ENCODE measurements at regions not wholly inside any gene's neighbourhood (a gene's known extent, or its start where the extent isn't known, plus 50 kb on each side); places are given as distances from the start of the nearest gene placed in this dataset.

DNA sequence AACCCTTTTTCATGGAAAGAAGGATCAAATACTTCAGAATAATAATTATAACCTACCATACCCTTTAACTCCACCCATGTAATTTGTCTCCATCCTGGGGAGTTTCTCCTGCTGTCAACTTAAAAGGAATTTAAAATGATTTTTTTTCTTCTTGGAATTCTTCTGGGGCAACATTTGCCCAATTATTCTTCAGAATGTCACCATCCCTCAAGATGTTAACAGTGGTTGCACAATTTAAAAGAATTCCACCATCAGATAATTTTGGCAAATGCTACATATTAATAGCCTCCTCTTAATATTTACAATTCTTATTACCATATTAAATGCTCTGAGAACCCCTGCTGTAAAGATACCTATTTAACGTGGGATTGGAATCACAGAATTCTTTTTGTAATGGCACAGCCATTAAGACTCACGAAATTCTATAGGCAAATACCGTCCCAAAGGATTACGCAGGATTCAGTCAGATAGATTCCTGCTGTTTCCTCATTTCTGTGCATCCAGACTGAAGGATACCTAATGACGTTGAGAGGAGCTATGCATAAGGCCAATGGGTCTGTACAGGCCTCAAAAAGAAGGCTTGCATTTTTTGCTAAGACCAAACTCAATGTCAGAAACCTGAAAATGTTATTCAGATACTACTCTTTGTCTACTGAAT lies 177.5 kb downstream of the DAD1 start:
- TF ChIP-seq POLR2AphosphoS5 (IDR thresholded peaks at IDR 0.05; ENCODE audit: borderline replicate concordance, low read depth, low read length) = no peak
- TF ChIP-seq EZH2 (IDR thresholded peaks at IDR 0.05) = no peak

All from SK-N-MC (cell line).